ENCODE measurements at regions not wholly inside any gene's neighbourhood (a gene's known extent, or its start where the extent isn't known, plus 50 kb on each side); places are given as distances from the start of the nearest gene placed in this dataset.
"Not testable (repeated sequence)": the region's sequence is repeated elsewhere in the genome, so short reads cannot be mapped to it uniquely, and the experiment has no call there.

DNA sequence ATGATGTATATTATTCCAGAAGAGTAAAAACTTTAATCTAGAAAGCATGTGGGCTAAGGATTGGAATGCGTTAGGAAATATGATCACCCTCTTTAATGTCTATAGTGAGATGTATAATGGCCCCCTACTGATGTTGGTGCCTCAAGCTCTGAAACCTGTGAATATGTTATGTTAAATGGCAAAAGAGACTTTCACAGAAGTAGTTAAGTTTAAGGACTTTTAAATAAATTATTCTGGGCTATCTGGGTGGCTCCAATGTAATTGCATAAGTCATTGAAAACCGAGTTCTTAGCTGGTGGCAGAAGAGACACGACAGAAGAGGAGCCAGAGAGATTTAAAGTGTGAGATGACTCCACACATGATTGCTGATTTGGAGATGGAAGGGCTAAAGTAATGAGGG is 1048.4 kb downstream of the PRIM2 start:
- not testable (repeated sequence) for H2BK120ac ChIP-seq (ENCODE audit: low read depth, low read length, poor library complexity, severe bottlenecking); H3K9ac ChIP-seq (ENCODE audit: extremely low read depth, insufficient read length, low read length); DNase-seq; H3K18ac ChIP-seq (ENCODE audit: insufficient read length, low read depth, low read length); H2AK5ac ChIP-seq (ENCODE audit: insufficient read length, low read length); H3K27ac ChIP-seq (ENCODE audit: insufficient read length, low read depth, low read length); H3T11ph ChIP-seq (ENCODE audit: low read length); H2BK20ac ChIP-seq (ENCODE audit: low read depth, low read length, poor library complexity, severe bottlenecking); H3K14ac ChIP-seq (ENCODE audit: insufficient read depth, low read length); H3K4me3 Mint-ChIP-seq; H3K4me2 ChIP-seq (ENCODE audit: insufficient read depth, insufficient read length, low read length); H2BK12ac ChIP-seq (ENCODE audit: insufficient read length, low read depth, low read length); H3K27ac Mint-ChIP-seq; H3K4me1 ChIP-seq (ENCODE audit: insufficient read depth, low read length); H3K79me1 ChIP-seq (ENCODE audit: insufficient read depth, low read depth, low read length, poor library complexity, severe bottlenecking); H3K27me3 Mint-ChIP-seq (ENCODE audit: low read depth); H4K8ac ChIP-seq (replicated peaks; ENCODE audit: insufficient read length, low read depth, low read length); H3K4ac ChIP-seq (ENCODE audit: low read depth, low read length); H3K23me2 ChIP-seq (ENCODE audit: insufficient read length, low read depth, low read length, poor library complexity, severe bottlenecking); H2BK15ac ChIP-seq (ENCODE audit: low read depth, low read length); H3K23ac ChIP-seq (ENCODE audit: insufficient read length, low read depth, low read length); H3K56ac ChIP-seq (ENCODE audit: insufficient read length, low read depth, low read length); H3K79me2 ChIP-seq (ENCODE audit: insufficient read depth, low read length); H4K91ac ChIP-seq (ENCODE audit: insufficient read length, low read depth, low read length); H4K5ac ChIP-seq (ENCODE audit: insufficient read length, low read depth, low read length); H2AFZ ChIP-seq (ENCODE audit: low read length); H2BK5ac ChIP-seq (ENCODE audit: insufficient read length, low read length); H3K27me3 ChIP-seq (ENCODE audit: insufficient read depth, low read length); H4K20me1 ChIP-seq (ENCODE audit: control insufficient read depth, insufficient read depth, insufficient read length); H3K4me1 Mint-ChIP-seq
- peaks cover 3 to 10% (median 5%) of the 10 kb centered on the region in 3 experiments; a peak in 4 of 7 replicates for H3K36me3 Mint-ChIP-seq (ENCODE audit: insufficient read depth in 1 of 3, low read depth in 3 of 3)
- peaks cover 15% of the 10 kb centered on the region for H3K9me3 ChIP-seq (ENCODE audit: control insufficient read depth, low read depth, low read length)
- no CpG with 5 or more reads among the region's 3 CpGs for WGBS (ENCODE audit: extremely low coverage, insufficient read length, low lambda C conversion rate)
- H3K9me3 Mint-ChIP-seq, result peaks cover 73 to 80% of the 10 kb centered on the region in 2 experiments

- H3K23ac ChIP-seq (ENCODE audit: insufficient read length, low read depth, low read length); H3K14ac ChIP-seq (ENCODE audit: insufficient read depth, low read length); H4K91ac ChIP-seq (ENCODE audit: insufficient read length, low read depth, low read length); H3K79me2 ChIP-seq (ENCODE audit: insufficient read depth, low read length); H4K5ac ChIP-seq (ENCODE audit: insufficient read length, low read depth, low read length); H2AK5ac ChIP-seq (ENCODE audit: insufficient read length, low read length); H3K79me1 ChIP-seq (ENCODE audit: insufficient read depth, low read depth, low read length, poor library complexity, severe bottlenecking); H3K27ac Mint-ChIP-seq; H3K4me1 ChIP-seq (ENCODE audit: insufficient read depth, low read length); H2BK12ac ChIP-seq (ENCODE audit: insufficient read length, low read depth, low read length); H2BK120ac ChIP-seq (ENCODE audit: low read depth, low read length, poor library complexity, severe bottlenecking); H3K23me2 ChIP-seq (ENCODE audit: insufficient read length, low read depth, low read length, poor library complexity, severe bottlenecking); H3K27me3 ChIP-seq (ENCODE audit: insufficient read depth, low read length); H3K4me1 Mint-ChIP-seq; H3K27me3 Mint-ChIP-seq (ENCODE audit: low read depth); H3K27ac ChIP-seq (ENCODE audit: insufficient read length, low read depth, low read length); H2BK5ac ChIP-seq (ENCODE audit: insufficient read length, low read length); H2BK20ac ChIP-seq (ENCODE audit: low read depth, low read length, poor library complexity, severe bottlenecking); H3T11ph ChIP-seq (ENCODE audit: low read length); DNase-seq; H3K56ac ChIP-seq (ENCODE audit: insufficient read length, low read depth, low read length); H2AFZ ChIP-seq (ENCODE audit: low read length); H3K18ac ChIP-seq (ENCODE audit: insufficient read length, low read depth, low read length); H4K20me1 ChIP-seq (ENCODE audit: control insufficient read depth, insufficient read depth, insufficient read length); H3K4ac ChIP-seq (ENCODE audit: low read depth, low read length); H3K4me2 ChIP-seq (ENCODE audit: insufficient read depth, insufficient read length, low read length); H2BK15ac ChIP-seq (ENCODE audit: low read depth, low read length); H3K9ac ChIP-seq (ENCODE audit: extremely low read depth, insufficient read length, low read length); H4K8ac ChIP-seq (replicated peaks; ENCODE audit: insufficient read length, low read depth, low read length); H3K4me3 Mint-ChIP-seq: not testable (repeated sequence)
- H3K9me3 Mint-ChIP-seq, result peaks cover 89 to 90% of the 10 kb centered on the region in 2 experiments
- peaks cover 2 to 29% (median 3%) of the 10 kb centered on the region in 3 experiments; a peak in 3 of 7 replicates for H3K36me3 Mint-ChIP-seq (ENCODE audit: insufficient read depth in 1 of 3, low read depth in 3 of 3)
- WGBS (ENCODE audit: extremely low coverage, insufficient read length, low lambda C conversion rate), result no CpG with 5 or more reads among the region's 2 CpGs
- H3K9me3 ChIP-seq (ENCODE audit: control insufficient read depth, low read depth, low read length), result peaks cover 18% of the 10 kb centered on the region
These were observed 1089.2 kb downstream of the PRIM2 start for GRCh38 chr6:58406659-58407058.
